HL-60 (cell line): ENCODE measurements at regions not wholly inside any gene's neighbourhood (a gene's known extent, or its start where the extent isn't known, plus 50 kb on each side); places are given as distances from the start of the nearest gene placed in this dataset.

Experiments
- DNase-seq, 2 experiments: peaks; one replicate each; pipeline ENCODE4 v3.0.0-alpha.2; 2010 to 2020; ENCODE audit warnings: low read depth in 1 of 2, low spot score in 1 of 2
- H3K27ac ChIP-seq: fragments of 250-450 bp; sonication (Bioruptor Pico); replicated peaks from 2 replicates; pipeline ENCODE4 v1.5.1; 2020; ENCODE audit warnings: mild to moderate bottlenecking, moderate library complexity
- H3K27me3 ChIP-seq: fragments of 250-450 bp; sonication (Bioruptor Pico); 2 replicates; pipeline ENCODE4 v1.5.1; 2021; ENCODE audit warnings: mild to moderate bottlenecking, moderate library complexity; ENCODE audit not compliant: insufficient read depth, poor library complexity, severe bottlenecking
- H3K4me3 ChIP-seq: replicated peaks from 2 replicates; pipeline ENCODE4 v1.5.1; 2011; ENCODE audit warnings: mild to moderate bottlenecking, control low read depth, low read length; ENCODE audit not compliant: insufficient read depth
- CTCF ChIP-seq: IDR thresholded peaks from one replicate; pipeline ENCODE4 v1.5.1; 2011; ENCODE audit warnings: low read length, control low read depth, inconsistent platforms; ENCODE audit not compliant: insufficient read depth
- GABPA ChIP-seq: IDR thresholded peaks from 2 replicates; pipeline ENCODE4 v1.6.1; 2012; ENCODE audit warnings: low read depth
- POLR2AphosphoS5 ChIP-seq: IDR thresholded peaks from 2 replicates; pipeline ENCODE4 v1.6.1; 2012; ENCODE audit warnings: low read depth
- REST ChIP-seq: IDR thresholded peaks from 2 replicates; pipeline ENCODE4 v1.6.1; 2012; ENCODE audit warnings: low read depth; ENCODE audit not compliant: insufficient replicate concordance
- SPI1 ChIP-seq: IDR thresholded peaks from 2 replicates; pipeline ENCODE4 v1.6.1; 2012; ENCODE audit warnings: low read depth, mild to moderate bottlenecking, borderline replicate concordance

GRCh38 chrX:137313627-137314026 lies 252.3 kb upstream of the ZIC3 start:
- DNase-seq = no peak
- no peak for TF ChIP-seq POLR2AphosphoS5
- no peak for TF ChIP-seq CTCF
- no peak for TF ChIP-seq GABPA
- TF ChIP-seq SPI1 = no peak
- no peak for TF ChIP-seq REST
- H3K27ac ChIP-seq = no peak overlapping the region
- H3K4me3 ChIP-seq = no peak overlapping the region
- no peaks in the 10 kb centered on the region for H3K27me3 ChIP-seq

GRCh38 chrX:137305404-137305803 lies 260.5 kb upstream of the ZIC3 start:
- no peak for DNase-seq
- TF ChIP-seq CTCF = no peak
- no peak for TF ChIP-seq POLR2AphosphoS5
- no peak for TF ChIP-seq GABPA
- TF ChIP-seq REST = no peak
- TF ChIP-seq SPI1 = no peak
- Histone ChIP-seq H3K27me3 (no peaks in the 10 kb centered on the region), H3K4me3 (no peak overlapping the region), H3K27ac (no peak overlapping the region)

- no peaks in the 10 kb centered on the region for H3K27me3 ChIP-seq
- no peak for TF ChIP-seq GABPA
- TF ChIP-seq POLR2AphosphoS5 = no peak
- TF ChIP-seq CTCF = no peak
- no peak for TF ChIP-seq SPI1
- TF ChIP-seq REST = no peak
- no peak overlapping the region for H3K4me3 ChIP-seq
- no peak for DNase-seq
- H3K27ac ChIP-seq = no peak overlapping the region
Measured at GRCh38 chrX:137297167-137297566, 263.4 kb upstream of the GPR101 start.
